ENCODE measurements at regions not wholly inside any gene's neighbourhood (a gene's known extent, or its start where the extent isn't known, plus 50 kb on each side); places are given as distances from the start of the nearest gene placed in this dataset.

DNA sequence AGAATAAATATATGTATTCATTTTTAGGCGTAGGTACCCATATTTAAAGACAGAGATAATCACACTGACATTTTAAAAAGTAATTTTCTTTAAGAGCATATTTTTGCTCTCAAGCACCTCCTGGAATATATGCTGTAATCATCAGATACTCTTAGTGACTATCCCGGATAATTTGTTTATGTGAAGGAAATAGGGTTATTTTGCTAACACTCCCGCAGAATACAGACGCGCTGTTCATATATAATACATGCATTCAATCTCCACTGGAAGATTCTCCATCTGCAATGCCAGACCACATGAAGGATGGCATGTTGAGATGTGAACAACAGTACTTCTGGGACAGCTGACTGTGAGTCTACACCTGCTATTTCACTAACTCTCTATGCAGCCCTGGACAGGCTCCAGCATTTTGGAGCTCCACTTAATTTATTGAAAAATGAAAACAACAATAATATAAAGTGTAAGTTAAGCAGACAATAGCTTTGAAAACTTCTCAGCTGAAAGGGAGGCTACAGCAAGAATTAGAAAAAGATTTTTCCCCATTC is 430.6 kb downstream of the TMX3 start:
- Histone ChIP-seq H3K27ac (no peak overlapping the region), H3K27me3 (no peaks in the 10 kb centered on the region), H3K4me1 (no peaks in the 10 kb centered on the region), H3K9me3 (no peaks in the 10 kb centered on the region), H3K36me3 (no peaks in the 10 kb centered on the region), H3K4me3 (no peak overlapping the region)
- DNase-seq: no peak
- TF ChIP-seq POLR2A (IDR thresholded peaks at IDR 0.05): no peak
- TF ChIP-seq, protein P1, sequence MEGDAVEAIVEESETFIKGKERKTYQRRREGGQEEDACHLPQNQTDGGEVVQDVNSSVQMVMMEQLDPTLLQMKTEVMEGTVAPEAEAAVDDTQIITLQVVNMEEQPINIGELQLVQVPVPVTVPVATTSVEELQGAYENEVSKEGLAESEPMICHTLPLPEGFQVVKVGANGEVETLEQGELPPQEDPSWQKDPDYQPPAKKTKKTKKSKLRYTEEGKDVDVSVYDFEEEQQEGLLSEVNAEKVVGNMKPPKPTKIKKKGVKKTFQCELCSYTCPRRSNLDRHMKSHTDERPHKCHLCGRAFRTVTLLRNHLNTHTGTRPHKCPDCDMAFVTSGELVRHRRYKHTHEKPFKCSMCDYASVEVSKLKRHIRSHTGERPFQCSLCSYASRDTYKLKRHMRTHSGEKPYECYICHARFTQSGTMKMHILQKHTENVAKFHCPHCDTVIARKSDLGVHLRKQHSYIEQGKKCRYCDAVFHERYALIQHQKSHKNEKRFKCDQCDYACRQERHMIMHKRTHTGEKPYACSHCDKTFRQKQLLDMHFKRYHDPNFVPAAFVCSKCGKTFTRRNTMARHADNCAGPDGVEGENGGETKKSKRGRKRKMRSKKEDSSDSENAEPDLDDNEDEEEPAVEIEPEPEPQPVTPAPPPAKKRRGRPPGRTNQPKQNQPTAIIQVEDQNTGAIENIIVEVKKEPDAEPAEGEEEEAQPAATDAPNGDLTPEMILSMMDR (IDR thresholded peaks at IDR 0.05): no peak

DNA sequence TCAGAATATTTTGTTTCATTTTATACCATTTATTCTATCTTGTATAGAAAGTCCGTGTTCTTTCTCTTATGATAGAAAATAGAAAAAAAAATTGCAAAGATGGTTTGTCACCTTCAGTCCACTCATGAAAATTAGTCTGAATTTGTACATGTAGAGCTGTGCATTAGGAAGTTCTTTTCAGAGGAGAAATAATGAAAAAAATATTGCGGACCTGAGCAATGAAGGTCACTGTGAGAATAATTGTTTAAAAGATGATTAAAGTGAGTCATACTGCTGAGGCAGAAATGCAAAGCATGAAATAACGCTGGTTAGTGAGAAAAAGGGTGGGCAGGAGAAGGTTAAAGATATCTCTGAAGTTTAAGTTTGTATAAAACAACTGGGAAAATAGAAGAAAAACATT is 431.1 kb downstream of the TMX3 start:
- Histone ChIP-seq H3K4me1 (no peaks in the 10 kb centered on the region), H3K4me3 (no peak overlapping the region), H3K27me3 (no peaks in the 10 kb centered on the region), H3K27ac (no peak overlapping the region), H3K36me3 (no peaks in the 10 kb centered on the region), H3K9me3 (no peaks in the 10 kb centered on the region)
- no peak for DNase-seq
- TF ChIP-seq, protein P1 (IDR thresholded peaks at IDR 0.05): no peak
- no peak for TF ChIP-seq POLR2A (IDR thresholded peaks at IDR 0.05)

GRCh38 chr18:68282232-68282631 is 432.7 kb downstream of the TMX3 start:
- Histone ChIP-seq H3K4me3 (no peak overlapping the region), H3K27ac (no peak overlapping the region), H3K36me3 (no peaks in the 10 kb centered on the region), H3K9me3 (no peaks in the 10 kb centered on the region), H3K4me1 (no peaks in the 10 kb centered on the region), H3K27me3 (no peaks in the 10 kb centered on the region)
- no peak for TF ChIP-seq POLR2A (IDR thresholded peaks at IDR 0.05)
- TF ChIP-seq, protein P1 (IDR thresholded peaks at IDR 0.05): no peak
- DNase-seq: no peak

DNA sequence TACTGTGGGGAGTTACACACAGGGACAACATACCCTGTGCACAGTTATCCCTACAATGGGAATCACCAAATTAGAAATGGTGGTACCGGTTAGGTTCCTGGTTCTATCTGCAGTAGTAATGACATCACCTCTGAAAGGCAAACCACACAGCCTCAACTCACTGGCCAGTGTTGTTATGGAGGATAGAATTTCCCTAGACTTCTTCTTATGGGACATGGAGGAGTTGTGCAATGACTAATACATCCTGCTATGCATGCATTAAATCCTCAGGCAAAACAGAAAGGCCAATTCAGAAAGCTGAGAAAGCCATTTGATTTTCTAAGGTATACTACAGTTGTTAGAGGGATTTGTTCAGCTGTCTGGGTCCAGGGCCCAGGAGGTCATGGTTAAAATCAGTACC is 439.3 kb downstream of the TMX3 start:
- H3K36me3 ChIP-seq: no peaks in the 10 kb centered on the region
- no peaks in the 10 kb centered on the region for H3K4me1 ChIP-seq
- no peaks in the 10 kb centered on the region for H3K9me3 ChIP-seq
- H3K27ac ChIP-seq: no peak overlapping the region
- H3K27me3 ChIP-seq: no peaks in the 10 kb centered on the region
- DNase-seq: no peak
- H3K4me3 ChIP-seq: no peak overlapping the region
- TF ChIP-seq POLR2A (IDR thresholded peaks at IDR 0.05): no peak
- TF ChIP-seq, protein P1 (IDR thresholded peaks at IDR 0.05): no peak

GRCh38 chr18:68270017-68270416 is 444.9 kb downstream of the TMX3 start:
- no peaks in the 10 kb centered on the region for H3K36me3 ChIP-seq
- no peak for DNase-seq
- TF ChIP-seq, protein P1 (IDR thresholded peaks at IDR 0.05): no peak
- TF ChIP-seq POLR2A (IDR thresholded peaks at IDR 0.05): no peak
- no peaks in the 10 kb centered on the region for H3K27me3 ChIP-seq
- no peaks in the 10 kb centered on the region for H3K9me3 ChIP-seq
- H3K27ac ChIP-seq: no peak overlapping the region
- no peak overlapping the region for H3K4me3 ChIP-seq
- H3K4me1 ChIP-seq: no peaks in the 10 kb centered on the region

GRCh38 chr18:68267583-68267982 is 447.3 kb downstream of the TMX3 start:
- Histone ChIP-seq H3K4me1 (no peaks in the 10 kb centered on the region), H3K9me3 (no peaks in the 10 kb centered on the region), H3K27ac (no peak overlapping the region), H3K4me3 (no peak overlapping the region), H3K36me3 (no peaks in the 10 kb centered on the region), H3K27me3 (no peaks in the 10 kb centered on the region)
- TF ChIP-seq POLR2A (IDR thresholded peaks at IDR 0.05): no peak
- TF ChIP-seq, protein P1 (IDR thresholded peaks at IDR 0.05): no peak
- DNase-seq: no peak

All from Peyer's patch (tissue), 4 donors.